HUDEP-2 (cell line): ENCODE measurements at regions not wholly inside any gene's neighbourhood (a gene's known extent, or its start where the extent isn't known, plus 50 kb on each side); places are given as distances from the start of the nearest gene placed in this dataset.
"Not testable (repeated sequence)": the region's sequence is repeated elsewhere in the genome, so short reads cannot be mapped to it uniquely, and the experiment has no call there.

Experiments
- DNase-seq, 76 experiments: peaks; one replicate each; lab custom pipeline; 2025; ENCODE audit not compliant: unreplicated experiment in 76 of 76; lab: John Stamatoyannopoulos, UW

DNA sequence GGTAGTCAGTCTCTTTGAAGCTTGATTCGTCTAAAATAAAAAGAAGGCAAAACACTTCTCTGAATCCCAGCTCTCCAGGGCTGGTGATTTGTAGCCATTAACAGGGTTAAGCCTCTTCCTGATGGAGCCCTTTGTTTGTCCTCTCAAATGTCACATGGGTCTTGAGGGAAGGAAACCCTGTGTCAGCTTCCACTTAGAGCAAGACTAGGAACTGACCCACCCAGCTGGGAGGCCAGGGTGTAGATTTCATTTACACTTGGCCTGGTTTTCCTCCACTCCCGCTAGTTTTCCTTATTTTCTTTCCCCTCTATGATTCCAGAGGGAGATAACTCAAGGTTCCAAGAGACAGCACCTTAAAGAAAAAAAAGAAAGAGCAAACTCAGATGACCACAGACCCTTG, 230.5 kb upstream of the EGLN3 start:
- no peak for DNase-seq

DNA sequence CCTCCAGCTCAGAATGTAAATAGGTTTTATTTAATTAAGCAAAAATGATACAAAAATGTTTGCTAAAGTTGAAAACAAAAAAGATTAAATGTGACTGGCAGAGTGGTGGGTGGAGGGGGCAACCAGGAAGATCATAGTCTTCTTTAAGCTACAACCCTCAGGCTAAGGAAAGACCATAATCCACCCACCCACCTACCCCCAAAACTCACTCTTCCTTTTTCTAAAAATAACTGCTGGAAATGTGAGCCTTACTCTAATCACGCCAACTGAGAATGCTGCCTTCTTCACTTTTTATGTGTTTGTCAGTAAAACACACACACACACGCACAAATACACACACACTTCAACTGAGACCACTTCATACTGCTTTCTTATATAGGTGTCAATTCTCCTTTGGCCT, 230.0 kb upstream of the EGLN3 start:
- no peak for DNase-seq

DNA sequence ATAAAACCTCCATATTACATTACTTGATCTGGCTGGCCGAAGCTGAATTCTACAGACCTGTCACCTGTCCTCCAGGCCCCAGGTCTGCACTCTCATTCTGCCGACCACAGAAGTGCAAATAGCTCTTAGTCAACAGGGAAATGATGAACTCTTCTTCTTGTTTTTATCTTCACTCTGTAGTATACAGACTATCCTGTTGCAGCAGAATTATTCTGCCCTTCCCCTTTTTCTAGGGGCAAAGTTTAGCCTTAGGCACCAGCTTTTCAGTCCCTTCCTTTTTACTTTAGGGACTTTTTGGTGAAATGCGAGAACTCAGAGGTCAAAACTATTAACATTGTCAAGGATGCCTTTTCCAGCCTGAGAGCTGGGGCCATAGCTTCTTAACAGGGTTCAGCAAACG, 229.6 kb upstream of the EGLN3 start:
- no peak for DNase-seq

DNA sequence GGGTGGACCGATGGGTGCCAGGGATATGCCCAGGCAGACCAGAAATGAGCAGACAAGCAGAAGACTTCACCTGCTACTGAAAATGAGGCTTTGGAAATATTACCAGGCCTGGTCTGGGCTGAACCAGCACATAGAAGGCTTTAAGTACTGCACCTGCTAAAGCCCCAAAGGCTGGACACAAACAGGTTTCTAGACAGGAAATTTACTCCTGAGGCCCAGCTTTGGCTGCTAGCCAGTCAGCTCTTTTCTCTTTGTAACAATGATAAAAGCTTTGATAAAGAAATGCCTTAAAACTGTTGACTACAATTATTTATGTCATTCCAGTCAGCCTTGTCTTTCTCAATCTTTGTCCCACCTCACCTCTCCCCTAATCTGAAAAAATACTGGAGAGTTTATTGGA, 228.9 kb upstream of the EGLN3 start:
- DNase-seq = no peak

DNA sequence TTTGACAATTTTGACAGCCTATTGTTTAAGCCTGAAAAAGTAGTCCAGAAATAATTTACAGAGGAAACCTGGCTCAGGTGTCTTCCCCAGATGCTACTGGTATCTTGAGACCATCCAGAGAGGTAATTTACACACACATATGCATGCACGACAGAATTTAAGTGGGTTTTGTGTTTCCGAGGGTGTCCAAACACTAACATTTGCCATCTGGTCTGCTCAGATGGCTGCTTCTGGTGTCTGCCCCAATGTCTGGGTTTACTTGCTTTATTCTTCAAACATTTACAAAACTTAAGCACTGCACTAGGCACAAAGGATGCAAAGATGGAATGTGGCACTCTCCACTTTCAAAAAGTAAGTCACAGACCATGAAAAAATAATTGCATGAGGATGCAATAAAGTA, 226.6 kb upstream of the EGLN3 start:
- DNase-seq = no peak

DNA sequence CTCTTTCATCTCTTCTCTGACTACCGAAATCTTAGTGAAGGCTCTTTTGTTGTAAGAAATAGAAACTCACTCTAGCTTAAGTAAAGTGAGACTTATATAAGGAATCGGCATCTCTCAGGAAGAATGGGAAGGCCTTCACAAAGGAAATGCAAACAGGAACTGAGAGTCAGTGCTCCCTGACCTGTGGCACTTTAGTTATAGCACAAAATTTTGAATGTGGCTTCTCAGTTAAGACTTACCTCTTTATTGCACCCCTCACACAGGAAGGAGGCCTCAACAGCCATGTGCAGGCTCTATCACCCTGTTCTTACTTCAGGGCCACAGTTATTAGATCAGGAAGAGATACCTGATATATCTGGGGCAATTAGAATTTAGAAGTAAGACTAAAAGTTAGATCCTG, 224.7 kb upstream of the EGLN3 start:
- no peak for DNase-seq

DNA sequence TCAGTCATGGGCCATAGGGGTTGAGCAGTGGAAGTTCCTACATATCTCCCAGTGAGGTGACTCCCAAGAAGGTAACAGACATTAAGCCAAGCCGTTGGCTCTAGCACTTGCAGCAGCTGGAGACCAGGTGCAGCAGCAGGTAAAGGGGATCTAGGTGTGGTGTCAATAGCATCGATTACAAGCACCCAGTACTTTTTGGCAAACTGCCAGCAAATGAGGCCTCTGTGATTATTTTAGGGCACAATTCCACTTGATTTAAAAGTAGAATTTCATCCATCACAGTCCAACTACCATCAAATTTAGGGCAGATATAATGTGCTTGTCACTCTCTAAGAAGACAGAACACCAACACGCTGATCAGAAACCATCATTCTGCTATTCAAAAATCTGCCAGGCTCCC, 224.1 kb upstream of the EGLN3 start:
- no peak for DNase-seq

DNA sequence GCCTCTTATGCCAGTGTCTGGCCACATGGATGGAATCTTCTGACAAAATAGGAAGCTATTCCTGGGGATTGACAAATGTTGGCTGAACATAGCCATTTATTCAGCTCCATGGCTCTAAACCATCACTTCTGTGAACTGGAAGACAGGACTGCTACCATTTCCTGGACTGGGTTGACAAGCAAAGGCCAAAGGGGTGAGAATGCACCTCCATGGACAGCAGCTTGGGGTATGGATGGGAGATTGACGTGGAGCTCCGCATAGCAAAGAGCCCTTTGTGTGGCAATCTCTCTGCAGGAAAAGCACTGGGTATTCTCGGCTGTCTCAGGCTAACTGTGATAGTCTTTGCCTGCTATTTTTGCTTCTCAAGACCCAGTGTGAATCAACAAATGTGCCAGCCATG, 223.0 kb upstream of the EGLN3 start:
- no peak for DNase-seq

DNA sequence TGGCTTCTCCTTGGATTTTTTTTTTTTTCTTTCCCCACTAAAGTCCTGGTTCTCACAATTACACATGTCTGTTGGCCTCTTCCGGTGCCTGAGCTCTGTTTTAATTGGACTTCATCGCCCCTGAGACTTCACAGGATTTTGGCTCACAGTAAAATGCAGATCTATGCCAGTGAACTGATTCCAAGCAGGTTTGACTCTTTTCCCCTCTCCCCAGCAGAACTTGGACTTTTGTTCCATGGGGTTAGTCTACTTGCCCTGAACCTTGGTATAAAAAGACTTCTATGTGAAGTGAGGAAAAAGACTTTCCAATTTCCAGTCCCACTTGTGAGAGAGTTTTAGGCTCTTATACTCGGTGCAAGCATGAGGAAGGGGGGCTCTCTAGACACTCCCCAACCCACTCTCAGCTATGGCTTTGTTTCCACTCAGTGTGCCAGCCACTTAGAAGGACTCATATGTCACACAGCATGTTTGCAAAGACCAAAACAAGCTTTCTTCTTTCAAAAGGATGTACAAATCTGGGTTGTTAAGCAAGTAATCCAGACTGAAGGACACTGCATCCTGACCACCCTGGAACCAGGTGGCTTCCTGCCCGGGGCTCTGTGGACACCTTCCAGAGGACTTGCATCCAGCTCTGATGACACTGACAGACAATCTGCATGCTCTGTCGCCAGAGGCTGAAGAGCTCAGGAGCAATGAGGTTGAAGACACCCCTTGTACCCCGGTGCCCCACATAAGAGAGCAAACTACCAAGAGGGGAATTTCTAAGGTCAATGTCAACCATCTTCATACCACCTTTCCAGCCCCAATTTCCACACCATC, 221.9 kb upstream of the EGLN3 start:
- no peak for DNase-seq

DNA sequence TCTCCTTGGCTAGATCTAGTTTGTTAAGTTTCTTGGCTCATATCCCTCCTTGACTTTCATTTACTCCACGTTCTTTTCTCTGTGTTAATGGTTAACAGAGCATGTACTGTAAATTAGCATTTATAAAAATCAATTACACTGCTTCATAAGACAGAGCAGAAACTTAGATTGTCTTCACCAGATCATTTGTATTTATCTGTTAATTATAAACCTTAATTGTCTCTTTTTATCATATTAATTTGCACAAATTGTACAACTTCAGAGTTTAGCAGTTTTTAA, 221.2 kb upstream of the EGLN3 start:
- no peak for DNase-seq

DNA sequence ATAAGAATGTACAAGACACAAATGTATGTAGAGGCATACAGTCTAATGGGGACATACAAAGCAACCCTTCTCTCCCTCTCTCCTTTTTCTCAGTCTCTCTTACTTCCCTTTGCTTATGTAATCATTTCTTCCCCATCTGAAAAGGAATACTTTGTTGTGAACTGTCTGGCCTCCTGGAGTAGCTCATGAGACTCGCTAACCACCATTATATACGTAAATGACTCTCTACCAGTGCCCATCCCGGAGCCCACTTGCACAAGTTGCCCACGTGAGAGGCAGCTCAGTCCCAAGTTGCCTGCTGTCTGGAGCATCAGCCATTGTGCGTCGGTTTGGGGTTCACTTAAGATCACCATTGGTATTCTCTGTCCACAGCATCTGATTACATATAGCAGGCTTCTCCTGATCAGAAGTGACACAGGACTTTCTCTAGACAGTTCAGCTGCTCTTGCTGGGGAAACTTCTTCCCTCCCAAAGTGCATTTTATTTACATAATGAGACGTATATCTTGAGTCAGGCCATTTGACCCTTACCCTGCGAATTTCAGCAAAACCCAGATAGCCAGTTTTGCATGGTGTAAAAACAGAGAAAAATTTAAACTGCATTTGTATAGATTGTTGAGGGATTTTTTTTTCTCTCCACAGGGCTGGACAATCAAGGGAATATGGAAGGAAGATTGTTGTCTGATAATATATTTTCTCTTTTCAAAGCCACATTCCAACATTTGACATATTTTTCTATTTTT, 220.7 kb upstream of the EGLN3 start:
- DNase-seq = no peak

DNA sequence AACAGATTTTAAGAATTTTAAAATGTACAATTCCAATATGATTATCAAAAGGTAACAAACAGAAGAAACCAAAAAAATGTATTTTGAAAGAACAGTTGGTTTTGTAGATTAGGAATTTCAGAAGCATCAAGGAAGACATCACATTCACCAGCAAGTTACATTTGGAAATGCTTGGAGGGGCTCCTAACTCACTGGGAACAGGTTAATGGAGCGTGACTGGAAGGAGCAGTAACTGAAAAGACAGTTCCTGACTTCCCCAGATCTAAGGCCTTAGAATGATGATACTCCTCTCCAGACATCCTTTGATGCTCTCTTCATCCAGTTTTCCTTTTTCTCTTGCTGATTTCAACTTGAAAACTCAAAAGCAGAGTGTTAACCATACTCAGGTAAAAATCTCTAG, 220.0 kb upstream of the EGLN3 start:
- no peak for DNase-seq

DNA sequence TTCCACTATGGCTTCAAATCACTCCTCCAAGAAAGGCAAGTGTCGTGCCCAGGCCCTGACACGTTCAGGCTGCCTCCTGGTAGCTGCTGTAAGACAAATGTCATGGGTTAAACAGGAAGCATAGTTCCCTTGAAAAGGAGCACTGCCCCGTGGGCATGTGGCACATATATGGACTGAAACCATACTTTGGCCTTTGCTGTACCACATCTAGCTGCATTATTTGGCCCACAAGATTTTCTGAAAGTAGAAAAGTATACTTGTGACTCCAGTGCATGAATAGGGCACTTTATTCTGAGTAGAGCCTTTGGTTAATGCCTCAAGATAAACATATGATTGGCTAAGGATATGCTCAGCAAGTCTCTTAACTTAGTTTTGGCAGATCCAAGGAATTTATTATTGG, 218.7 kb upstream of the EGLN3 start:
- DNase-seq = no peak

DNA sequence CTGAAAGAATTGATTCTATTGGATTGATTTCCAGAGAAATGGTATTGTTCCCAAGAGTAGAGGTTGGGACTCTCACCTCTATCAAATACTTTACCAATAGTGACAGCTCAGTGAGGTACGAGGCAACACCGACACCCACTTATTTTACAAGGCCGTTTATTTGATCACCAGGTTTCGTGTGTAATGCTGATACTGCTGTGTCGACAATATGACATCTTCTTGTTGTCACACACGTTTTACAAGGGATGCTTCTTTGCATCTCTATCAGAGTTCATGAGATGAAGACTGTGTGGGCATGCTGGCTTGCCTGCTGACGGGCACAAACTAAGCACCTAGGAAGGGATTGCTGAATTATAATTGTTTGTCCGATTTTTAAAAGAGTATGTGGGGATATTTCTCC, 217.8 kb upstream of the EGLN3 start:
- no peak for DNase-seq

DNA sequence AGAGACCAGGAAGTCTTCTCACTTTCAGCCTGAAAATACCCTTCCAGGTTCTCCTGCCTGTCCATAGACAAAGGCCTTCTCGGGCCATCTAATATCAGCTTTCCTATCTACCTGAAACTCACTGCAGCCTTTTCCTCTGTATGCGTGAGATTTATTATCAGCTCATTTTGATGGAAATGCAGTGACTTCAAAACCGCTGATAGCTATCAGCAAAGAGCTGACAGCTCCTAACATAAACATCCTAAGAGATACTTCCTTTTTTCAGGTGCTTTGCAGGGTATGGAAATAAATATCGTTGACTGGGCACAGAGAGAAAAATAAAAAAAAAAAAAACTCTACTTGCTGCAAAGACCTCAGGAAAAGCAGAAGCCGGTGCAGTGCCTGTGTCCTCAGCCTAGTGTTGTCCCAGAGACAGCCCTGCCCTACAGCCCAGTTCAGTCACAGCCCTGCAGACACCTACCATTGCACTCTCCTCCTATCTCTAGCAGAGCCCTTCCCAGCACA, 215.0 kb upstream of the EGLN3 start:
- DNase-seq = no peak

DNA sequence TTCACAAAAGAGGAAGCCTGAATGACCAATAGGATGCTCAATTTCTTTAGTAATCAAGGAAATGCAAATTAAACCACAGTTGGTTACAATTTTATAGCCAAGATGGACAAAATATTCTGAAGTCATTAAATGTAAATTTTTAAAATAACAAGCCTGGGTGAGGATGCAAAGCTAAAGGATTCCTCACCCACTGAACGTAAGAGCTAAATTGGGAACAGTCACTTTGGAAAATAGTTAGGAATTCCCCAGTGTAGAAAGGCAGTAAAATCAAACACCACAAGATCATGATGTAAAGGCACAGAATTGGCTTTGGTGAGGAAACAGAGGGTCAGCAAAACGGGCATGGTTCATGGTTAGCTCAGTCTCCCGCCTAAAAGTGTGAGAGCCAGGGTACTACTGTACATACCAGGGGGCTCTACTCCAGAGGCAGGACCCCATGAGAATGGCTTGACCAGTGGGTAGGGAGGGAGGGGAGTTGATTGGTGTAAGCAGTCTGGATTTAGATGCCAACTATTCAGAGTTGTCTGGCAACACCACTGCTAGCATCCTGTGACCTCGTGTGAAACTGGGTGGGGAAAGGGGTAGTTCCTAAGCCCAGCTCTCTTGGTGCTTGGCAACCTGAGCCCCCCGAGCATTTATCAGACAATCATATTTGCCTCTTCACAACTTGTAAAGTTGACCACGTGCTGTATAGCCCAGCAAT, 213.4 kb upstream of the EGLN3 start:
- DNase-seq = no peak

DNA sequence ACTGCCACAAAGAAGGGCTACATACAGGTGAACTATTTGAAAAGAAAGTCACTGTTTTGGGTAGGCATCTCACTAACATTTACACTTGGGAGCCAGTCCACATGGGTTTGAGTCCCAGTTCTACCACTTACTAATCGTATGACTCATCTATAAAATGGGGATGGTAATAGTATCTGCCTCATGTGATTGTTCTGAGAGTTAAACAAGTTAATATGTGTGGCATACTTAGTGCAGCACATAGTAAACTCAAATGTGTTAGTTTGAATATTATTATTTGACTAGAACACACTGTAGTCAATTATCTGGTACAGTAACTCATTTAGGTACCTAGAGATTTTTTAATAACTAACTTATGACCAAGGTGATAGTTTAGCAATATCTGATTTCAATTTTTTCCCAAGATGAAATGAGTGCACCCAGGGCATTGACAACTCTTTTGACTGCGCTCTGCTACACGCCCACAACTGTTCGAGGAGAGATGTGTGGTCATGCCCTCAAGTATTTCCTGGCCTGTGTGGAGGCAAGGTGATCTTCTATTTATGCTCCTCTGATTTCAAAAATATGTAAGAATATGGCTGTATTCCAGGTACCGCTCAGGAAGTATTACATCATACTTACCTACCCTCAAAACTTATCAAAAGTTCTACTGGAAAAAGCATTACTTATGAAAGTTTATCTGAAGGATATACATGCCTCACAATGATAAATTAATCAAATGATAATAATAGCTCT, 210.6 kb upstream of the EGLN3 start:
- no peak for DNase-seq

DNA sequence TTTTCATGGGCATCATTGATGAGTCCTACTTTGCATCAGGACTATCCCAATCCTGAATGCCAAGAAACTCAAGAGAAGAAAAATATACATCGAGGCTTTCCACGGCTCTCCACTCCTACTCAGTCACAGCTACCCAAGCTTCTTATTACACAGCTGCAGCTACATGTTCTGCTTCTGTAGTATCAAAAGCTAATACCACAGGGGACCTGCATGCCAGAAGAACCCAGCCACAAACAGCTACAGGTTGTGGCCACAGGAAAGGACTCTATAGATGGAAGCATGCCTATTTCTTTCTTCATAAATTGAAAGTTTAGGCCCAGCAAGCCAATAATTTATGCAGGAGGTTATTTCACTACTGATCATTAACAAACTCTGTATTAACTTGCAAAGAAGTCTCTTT, 209.7 kb upstream of the EGLN3 start:
- DNase-seq = no peak

DNA sequence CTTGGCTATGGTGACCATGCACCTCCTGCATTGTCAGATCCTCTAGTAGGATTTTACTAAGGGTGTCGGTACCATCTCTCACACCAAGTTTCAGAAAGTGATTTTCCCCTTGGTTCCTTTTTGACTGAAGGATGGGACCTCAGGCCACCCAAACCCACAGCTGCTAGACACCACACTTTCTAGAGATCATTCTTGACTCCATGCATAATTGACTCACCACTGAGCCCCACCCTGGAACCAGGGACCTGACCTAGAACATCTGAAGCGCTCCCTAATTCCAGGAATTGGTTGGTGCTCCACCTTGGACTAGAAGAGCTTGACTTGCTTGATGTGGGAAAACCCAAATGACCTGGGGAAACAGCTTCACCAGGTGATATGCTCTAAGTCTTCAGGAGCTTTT, 206.8 kb upstream of the EGLN3 start:
- no peak for DNase-seq

DNA sequence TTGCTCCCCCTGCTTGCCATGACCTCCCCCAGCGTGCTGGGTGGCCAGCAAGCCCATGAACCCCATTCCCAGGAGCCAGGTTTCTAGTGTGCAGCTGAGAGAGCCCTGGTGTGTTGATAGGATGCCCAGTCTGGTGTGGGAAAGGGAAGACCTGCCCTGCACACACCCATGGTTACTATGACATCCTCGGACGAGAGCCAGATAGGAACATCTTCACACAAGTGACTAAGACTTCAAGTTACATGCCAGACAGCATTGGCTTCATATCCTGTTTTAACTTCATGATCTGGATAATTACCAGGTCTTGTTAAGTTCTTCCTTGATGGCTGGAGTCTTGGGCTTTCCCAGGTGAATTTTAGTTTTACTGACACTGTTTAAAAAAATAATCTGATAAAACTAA, 196.6 kb upstream of the EGLN3 start:
- no peak for DNase-seq

DNA sequence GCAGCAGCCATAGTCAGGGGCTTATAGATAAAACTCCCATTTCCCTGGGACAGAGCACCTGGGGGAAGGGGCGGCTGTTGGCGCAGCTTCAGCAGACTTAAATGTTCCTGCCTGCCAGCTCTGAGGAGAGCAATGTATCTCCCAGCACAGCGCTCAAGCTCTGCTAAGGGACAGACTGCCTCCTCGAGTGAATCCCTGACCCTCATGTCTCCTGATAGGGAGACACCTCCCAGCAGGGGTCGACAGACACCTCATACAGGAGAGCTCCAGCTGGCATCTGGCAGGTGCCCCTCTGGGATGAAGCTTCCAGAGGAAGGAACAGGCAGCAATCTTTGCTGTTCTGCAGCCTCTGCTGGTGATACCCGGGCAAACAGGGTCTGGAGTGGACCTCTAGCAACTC, 189.3 kb upstream of the EGLN3 start:
- DNase-seq = not testable (repeated sequence)
